SK-N-SH treated with all-trans-retinoic acid at 6 μM for 48 hours (cell line): ENCODE measurements at regions not wholly inside any gene's neighbourhood (a gene's known extent, or its start where the extent isn't known, plus 50 kb on each side); places are given as distances from the start of the nearest gene placed in this dataset.

ENCODE experiments used
- BACH2 ChIP-seq: fragments of 250-450 bp; sonication (Bioruptor Pico); IDR thresholded peaks from 2 replicates; pipeline ENCODE4 v1.9.0; 2021; ENCODE audit warnings: mild to moderate bottlenecking, borderline replicate concordance
- GLIS3 ChIP-seq: fragments of 250-450 bp; sonication (Bioruptor Pico); IDR thresholded peaks from 2 replicates; pipeline ENCODE4 v1.5.0; 2020; ENCODE audit warnings: mild to moderate bottlenecking, moderate library complexity
- ISL1 ChIP-seq: fragments of 250-450 bp; sonication (Bioruptor Pico); IDR thresholded peaks from 2 replicates; pipeline ENCODE4 v2.1.2; 2022; ENCODE audit warnings: mild to moderate bottlenecking, moderate library complexity
- PPARA ChIP-seq: fragments of 250-450 bp; sonication (Bioruptor Pico); IDR thresholded peaks from 2 replicates; pipeline ENCODE4 v1.5.0; 2020; ENCODE audit warnings: mild to moderate bottlenecking, borderline replicate concordance
- TOX ChIP-seq: fragments of 250-450 bp; sonication (Bioruptor Pico); IDR thresholded peaks from 2 replicates; pipeline ENCODE4 v1.8.0; 2021; ENCODE audit warnings: mild to moderate bottlenecking, moderate library complexity, borderline replicate concordance
- ZC3H10 ChIP-seq: fragments of 250-450 bp; sonication (Bioruptor Pico); IDR thresholded peaks from 2 replicates; pipeline ENCODE4 v1.5.1; 2021; ENCODE audit warnings: mild to moderate bottlenecking, moderate library complexity
- ZNF70 ChIP-seq: fragments of 450-650 bp; formaldehyde crosslinking; IDR thresholded peaks from 2 replicates; pipeline ENCODE4 v1.5.0; 2020; ENCODE audit warnings: mild to moderate bottlenecking, moderate library complexity
- ZNF8 ChIP-seq: fragments of 450-650 bp; formaldehyde crosslinking; IDR thresholded peaks from 2 replicates; pipeline ENCODE4 v1.5.0; 2020; ENCODE audit warnings: mild to moderate bottlenecking, moderate library complexity
- TF ChIP-seq, protein P1 (sequence below): fragments of 250-450 bp; sonication (Bioruptor Pico); IDR thresholded peaks from 2 replicates; pipeline ENCODE4 v1.5.1; 2021; ENCODE audit warnings: mild to moderate bottlenecking, moderate library complexity
- TF ChIP-seq, protein P2 (sequence below): fragments of 250-450 bp; sonication (Bioruptor Pico); IDR thresholded peaks from 2 replicates; pipeline ENCODE4 v1.5.0; 2020; ENCODE audit warnings: mild to moderate bottlenecking, moderate library complexity
- TF ChIP-seq, protein P3 (sequence below): fragments of 250-450 bp; sonication (Bioruptor Pico); IDR thresholded peaks from 2 replicates; pipeline ENCODE4 v1.8.0; 2021; ENCODE audit warnings: low read depth, mild to moderate bottlenecking, moderate library complexity, borderline replicate concordance

DNA sequence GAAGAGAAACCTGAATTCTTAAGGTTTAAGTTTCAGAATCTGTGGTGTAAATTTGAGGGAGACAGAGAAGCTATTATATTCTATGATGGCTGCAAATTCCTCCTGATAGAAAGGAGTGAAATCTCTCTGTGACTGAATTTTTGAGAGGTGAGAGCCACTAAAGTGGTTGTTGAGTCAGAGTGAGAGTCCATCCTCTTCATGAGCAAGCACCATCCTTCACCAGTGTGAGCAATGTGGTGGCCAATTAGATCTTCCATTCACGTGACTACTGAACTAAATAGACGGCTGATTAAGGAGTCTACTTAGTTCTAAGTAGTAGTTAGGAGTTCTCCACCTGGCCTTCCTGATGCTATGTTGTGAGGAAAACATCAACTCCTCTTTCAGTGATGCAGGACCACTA is 147.8 kb upstream of the CCNH start:
- TF ChIP-seq, protein P1, sequence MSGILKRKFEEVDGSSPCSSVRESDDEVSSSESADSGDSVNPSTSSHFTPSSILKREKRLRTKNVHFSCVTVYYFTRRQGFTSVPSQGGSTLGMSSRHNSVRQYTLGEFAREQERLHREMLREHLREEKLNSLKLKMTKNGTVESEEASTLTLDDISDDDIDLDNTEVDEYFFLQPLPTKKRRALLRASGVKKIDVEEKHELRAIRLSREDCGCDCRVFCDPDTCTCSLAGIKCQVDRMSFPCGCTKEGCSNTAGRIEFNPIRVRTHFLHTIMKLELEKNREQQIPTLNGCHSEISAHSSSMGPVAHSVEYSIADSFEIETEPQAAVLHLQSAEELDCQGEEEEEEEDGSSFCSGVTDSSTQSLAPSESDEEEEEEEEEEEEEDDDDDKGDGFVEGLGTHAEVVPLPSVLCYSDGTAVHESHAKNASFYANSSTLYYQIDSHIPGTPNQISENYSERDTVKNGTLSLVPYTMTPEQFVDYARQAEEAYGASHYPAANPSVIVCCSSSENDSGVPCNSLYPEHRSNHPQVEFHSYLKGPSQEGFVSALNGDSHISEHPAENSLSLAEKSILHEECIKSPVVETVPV (CRISPR knock-in tag) = no peak
- TF ChIP-seq BACH2 (CRISPR knock-in tag) = no peak
- TF ChIP-seq ZC3H10 (CRISPR knock-in tag) = no peak
- TF ChIP-seq, protein P2, sequence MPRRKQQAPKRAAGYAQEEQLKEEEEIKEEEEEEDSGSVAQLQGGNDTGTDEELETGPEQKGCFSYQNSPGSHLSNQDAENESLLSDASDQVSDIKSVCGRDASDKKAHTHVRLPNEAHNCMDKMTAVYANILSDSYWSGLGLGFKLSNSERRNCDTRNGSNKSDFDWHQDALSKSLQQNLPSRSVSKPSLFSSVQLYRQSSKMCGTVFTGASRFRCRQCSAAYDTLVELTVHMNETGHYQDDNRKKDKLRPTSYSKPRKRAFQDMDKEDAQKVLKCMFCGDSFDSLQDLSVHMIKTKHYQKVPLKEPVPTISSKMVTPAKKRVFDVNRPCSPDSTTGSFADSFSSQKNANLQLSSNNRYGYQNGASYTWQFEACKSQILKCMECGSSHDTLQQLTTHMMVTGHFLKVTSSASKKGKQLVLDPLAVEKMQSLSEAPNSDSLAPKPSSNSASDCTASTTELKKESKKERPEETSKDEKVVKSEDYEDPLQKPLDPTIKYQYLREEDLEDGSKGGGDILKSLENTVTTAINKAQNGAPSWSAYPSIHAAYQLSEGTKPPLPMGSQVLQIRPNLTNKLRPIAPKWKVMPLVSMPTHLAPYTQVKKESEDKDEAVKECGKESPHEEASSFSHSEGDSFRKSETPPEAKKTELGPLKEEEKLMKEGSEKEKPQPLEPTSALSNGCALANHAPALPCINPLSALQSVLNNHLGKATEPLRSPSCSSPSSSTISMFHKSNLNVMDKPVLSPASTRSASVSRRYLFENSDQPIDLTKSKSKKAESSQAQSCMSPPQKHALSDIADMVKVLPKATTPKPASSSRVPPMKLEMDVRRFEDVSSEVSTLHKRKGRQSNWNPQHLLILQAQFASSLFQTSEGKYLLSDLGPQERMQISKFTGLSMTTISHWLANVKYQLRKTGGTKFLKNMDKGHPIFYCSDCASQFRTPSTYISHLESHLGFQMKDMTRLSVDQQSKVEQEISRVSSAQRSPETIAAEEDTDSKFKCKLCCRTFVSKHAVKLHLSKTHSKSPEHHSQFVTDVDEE (CRISPR knock-in tag) = no peak
- TF ChIP-seq TOX (CRISPR knock-in tag) = no peak
- no peak for TF ChIP-seq PPARA
- no peak for TF ChIP-seq ZNF70 (CRISPR knock-in tag)
- TF ChIP-seq ISL1 (CRISPR knock-in tag) = no peak
- no peak for TF ChIP-seq GLIS3
- no peak for TF ChIP-seq ZNF8 (CRISPR knock-in tag)
- TF ChIP-seq, protein P3, sequence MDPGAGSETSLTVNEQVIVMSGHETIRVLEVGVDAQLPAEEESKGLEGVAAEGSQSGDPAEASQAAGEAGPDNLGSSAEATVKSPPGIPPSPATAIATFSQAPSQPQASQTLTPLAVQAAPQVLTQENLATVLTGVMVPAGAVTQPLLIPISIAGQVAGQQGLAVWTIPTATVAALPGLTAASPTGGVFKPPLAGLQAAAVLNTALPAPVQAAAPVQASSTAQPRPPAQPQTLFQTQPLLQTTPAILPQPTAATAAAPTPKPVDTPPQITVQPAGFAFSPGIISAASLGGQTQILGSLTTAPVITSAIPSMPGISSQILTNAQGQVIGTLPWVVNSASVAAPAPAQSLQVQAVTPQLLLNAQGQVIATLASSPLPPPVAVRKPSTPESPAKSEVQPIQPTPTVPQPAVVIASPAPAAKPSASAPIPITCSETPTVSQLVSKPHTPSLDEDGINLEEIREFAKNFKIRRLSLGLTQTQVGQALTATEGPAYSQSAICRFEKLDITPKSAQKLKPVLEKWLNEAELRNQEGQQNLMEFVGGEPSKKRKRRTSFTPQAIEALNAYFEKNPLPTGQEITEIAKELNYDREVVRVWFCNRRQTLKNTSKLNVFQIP (CRISPR knock-in tag) = no peak
